HUES48 (cell line): ENCODE measurements at regions not wholly inside any gene's neighbourhood (a gene's known extent, or its start where the extent isn't known, plus 50 kb on each side); places are given as distances from the start of the nearest gene placed in this dataset.
A peak's percentile ranks its signal among the peaks of the same experiment; 100 is the strongest.
"Not testable (repeated sequence)": the region's sequence is repeated elsewhere in the genome, so short reads cannot be mapped to it uniquely, and the experiment has no call there.

Source experiments
- H3K27ac ChIP-seq: one replicate; pipeline ENCODE4 v1.7.0; 2013; ENCODE audit warnings: low read depth, low read length, inconsistent platforms
- H3K27me3 ChIP-seq: 2 replicates; pipeline ENCODE4 v1.6.1; 2013; ENCODE audit warnings: mild to moderate bottlenecking, low read length; ENCODE audit not compliant: control insufficient read depth, insufficient read depth
- H3K36me3 ChIP-seq: 2 replicates; pipeline ENCODE4 v1.6.1; 2013; ENCODE audit warnings: low read length; ENCODE audit not compliant: control insufficient read depth, insufficient read depth
- H3K4me1 ChIP-seq: 2 replicates; pipeline ENCODE4 v1.6.1; 2013; ENCODE audit warnings: mild to moderate bottlenecking, low read length; ENCODE audit not compliant: control insufficient read depth, insufficient read depth
- H3K4me3 ChIP-seq: 2 replicates; pipeline ENCODE4 v1.5.1; 2013; ENCODE audit warnings: mild to moderate bottlenecking, low read depth, low read length
- H3K9ac ChIP-seq: 2 replicates; pipeline ENCODE4 v1.6.1; 2013; ENCODE audit warnings: mild to moderate bottlenecking, low read depth, low read length, moderate library complexity
- H3K9me3 ChIP-seq: 2 replicates; pipeline ENCODE4 v1.6.1; 2013; ENCODE audit warnings: low read length; ENCODE audit not compliant: control insufficient read depth, insufficient read depth

GRCh38 chr4:115229873-115230272 is 116.5 kb upstream of the NDST4 start:
- H3K27me3 ChIP-seq, result no peaks in the 10 kb centered on the region
- H3K4me3 ChIP-seq, result no peak overlapping the region
- H3K27ac ChIP-seq, result no peak overlapping the region
- peaks cover 40% of the 10 kb centered on the region for H3K4me1 ChIP-seq
- H3K9me3 ChIP-seq, result no peaks in the 10 kb centered on the region
- H3K9ac ChIP-seq, result no peak overlapping the region
- no peaks in the 10 kb centered on the region for H3K36me3 ChIP-seq

DNA sequence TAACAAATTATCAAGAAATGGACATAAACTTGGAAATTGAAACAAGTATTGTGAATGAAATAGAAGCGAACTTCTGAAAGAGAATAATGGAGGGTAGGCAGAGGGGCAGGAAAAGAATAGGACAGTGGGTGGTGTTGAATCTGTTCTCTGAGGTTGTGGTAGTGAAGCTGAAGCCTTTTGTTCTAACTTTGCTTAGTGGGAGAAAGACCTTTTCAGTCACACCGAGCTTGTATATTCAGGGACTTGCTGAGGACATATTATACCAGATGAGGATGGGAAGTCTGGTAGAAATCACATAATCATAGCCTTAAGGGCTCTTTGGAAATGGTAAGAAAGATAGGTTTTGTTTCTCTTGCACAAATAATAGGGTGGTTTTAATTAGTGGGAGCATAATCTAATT is 115.4 kb upstream of the NDST4 start:
- H3K4me3 ChIP-seq, result no peak overlapping the region
- H3K27me3 ChIP-seq, result no peaks in the 10 kb centered on the region
- H3K27ac ChIP-seq, result peak overlapping the region; percentile 28
- no peaks in the 10 kb centered on the region for H3K36me3 ChIP-seq
- no peak overlapping the region for H3K9ac ChIP-seq
- peaks cover 34% of the 10 kb centered on the region for H3K4me1 ChIP-seq
- no peaks in the 10 kb centered on the region for H3K9me3 ChIP-seq

GRCh38 chr4:115222061-115222460 is 108.6 kb upstream of the NDST4 start:
- Histone ChIP-seq H3K36me3 (no peaks in the 10 kb centered on the region), H3K27ac (no peak overlapping the region), H3K4me3 (no peak overlapping the region), H3K27me3 (no peaks in the 10 kb centered on the region), H3K4me1 (peaks cover 64% of the 10 kb centered on the region), H3K9me3 (no peaks in the 10 kb centered on the region), H3K9ac (no peak overlapping the region)

DNA sequence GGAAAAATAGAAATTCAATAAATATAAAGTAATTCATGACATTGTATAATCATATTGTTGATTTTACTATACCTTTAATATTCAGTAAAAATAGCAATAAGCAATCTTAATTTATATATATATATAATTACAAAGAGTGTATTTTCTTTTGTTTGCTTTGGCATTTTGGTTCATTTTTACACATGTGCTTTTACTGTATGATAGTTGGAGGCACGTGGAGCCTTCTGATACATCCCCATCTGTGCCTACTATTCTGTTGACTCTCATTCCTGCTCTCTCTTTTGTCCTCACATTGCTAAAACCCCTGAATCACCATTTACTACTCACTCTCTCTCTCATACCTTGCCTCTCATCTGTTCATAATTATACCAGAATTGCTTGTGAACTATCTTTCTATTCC is 106.4 kb upstream of the NDST4 start:
- H3K4me1 ChIP-seq, result peaks cover 65% of the 10 kb centered on the region
- H3K9ac ChIP-seq, result peak overlapping the region; percentile 43; the same call in 1 of the 2 replicates
- peak overlapping the region; percentile 74 for H3K27ac ChIP-seq
- H3K9me3 ChIP-seq, result no peaks in the 10 kb centered on the region
- H3K36me3 ChIP-seq, result no peaks in the 10 kb centered on the region
- H3K27me3 ChIP-seq, result no peaks in the 10 kb centered on the region
- H3K4me3 ChIP-seq, result peak overlapping the region; percentile 24; the same call in 1 of the 2 replicates

GRCh38 chr4:115219315-115219860 is 106.0 kb upstream of the NDST4 start:
- peak overlapping the region; percentile 74 for H3K27ac ChIP-seq
- H3K9me3 ChIP-seq, result no peaks in the 10 kb centered on the region
- H3K9ac ChIP-seq, result no peak overlapping the region; the same call in 1 of the 2 replicates
- no peaks in the 10 kb centered on the region for H3K36me3 ChIP-seq
- no peaks in the 10 kb centered on the region for H3K27me3 ChIP-seq
- H3K4me1 ChIP-seq, result peaks cover 65% of the 10 kb centered on the region
- peak overlapping the region; percentile 24; the same call in 1 of the 2 replicates for H3K4me3 ChIP-seq

DNA sequence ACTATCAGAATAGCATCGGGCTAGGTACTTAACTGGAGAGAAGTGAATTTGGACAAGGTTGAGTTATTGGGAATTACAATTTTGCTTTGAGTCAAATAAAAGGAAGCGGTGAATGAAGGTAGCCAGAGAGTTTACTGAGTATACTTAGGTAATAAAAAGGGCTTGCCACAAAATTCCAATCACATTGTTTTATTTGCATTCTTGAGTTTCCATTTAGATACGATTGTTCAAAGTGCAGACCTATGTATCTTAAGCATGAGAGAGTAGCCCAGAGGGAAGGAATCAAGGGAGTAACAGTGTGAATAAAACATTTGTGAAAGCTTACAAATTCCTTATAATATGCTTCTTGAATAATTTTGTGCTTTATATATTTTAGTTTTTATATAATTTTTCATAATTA is 102.5 kb upstream of the NDST4 start:
- Histone ChIP-seq H3K36me3 (no peaks in the 10 kb centered on the region), H3K9me3 (no peaks in the 10 kb centered on the region), H3K4me3 (no peak overlapping the region), H3K9ac (no peak overlapping the region), H3K27ac (no peak overlapping the region), H3K4me1 (peaks cover 40% of the 10 kb centered on the region), H3K27me3 (no peaks in the 10 kb centered on the region)

DNA sequence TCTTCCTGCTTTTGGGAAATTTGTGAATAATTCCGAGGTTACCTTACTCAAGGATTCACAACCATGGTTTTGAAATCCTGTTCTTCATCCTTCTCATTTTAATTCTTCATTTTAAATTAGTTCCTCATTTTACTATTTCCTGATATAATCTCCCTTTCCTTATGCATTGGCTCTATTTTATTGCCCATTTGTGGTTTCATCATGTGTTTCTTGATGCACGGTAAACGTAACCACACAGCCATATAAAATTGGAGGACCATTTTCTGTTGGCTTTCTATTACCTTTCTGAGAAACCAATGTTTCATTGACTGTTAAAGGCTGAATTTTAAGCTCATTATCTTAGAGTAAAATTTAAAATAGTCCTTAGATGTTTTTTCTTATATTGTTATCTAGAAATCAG is 100.3 kb upstream of the NDST4 start:
- Histone ChIP-seq H3K36me3 (no peaks in the 10 kb centered on the region), H3K9ac (no peak overlapping the region), H3K27me3 (no peaks in the 10 kb centered on the region), H3K9me3 (no peaks in the 10 kb centered on the region), H3K4me3 (no peak overlapping the region), H3K4me1 (peaks cover 18% of the 10 kb centered on the region), H3K27ac (no peak overlapping the region)

GRCh38 chr4:115201042-115201330 is 87.6 kb upstream of the NDST4 start:
- Histone ChIP-seq H3K27ac (no peak overlapping the region), H3K4me3 (no peak overlapping the region), H3K9ac (no peak overlapping the region)

DNA sequence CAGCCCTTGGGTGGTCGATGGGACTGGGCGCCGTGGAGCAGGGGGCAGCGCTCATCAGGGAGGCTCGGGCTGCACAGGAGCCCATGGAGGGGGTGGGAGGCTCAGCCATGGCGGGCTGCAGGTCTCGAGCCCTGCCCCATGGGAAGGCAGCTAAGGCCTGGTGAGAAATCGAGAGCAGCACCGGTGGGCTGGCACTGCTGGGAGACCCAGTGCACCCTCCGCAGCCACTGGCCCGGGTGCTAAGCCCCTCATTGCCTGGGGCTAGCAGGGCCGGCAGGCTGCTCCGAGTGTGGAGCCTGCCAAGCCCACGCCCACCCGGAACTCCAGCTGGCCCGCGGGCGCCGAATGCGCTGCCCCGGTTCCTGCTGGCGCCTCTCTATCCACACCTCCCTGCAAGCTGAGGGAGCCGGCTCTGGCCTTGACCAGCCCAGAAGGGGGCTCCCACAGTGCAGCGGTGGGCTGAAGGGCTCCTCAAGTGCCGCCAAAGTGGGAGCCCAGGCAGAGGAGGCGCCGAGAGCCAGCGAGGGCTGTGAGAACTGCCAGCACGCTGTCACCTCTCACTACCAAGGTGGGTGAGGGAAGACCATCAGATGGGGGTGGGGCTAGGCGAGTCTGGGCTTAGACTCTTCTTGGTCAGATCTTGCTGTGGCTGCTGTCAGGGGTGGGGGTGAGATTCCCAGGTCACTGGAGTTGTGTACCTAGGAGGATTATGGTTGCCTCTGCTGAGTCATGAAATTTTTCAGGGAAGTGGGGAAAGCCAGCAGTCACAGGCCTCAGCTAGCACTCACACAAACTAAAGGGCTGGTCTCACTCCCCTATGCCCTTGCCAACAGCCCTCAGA is 87.0 kb upstream of the NDST4 start:
- not testable (repeated sequence) for H3K27me3 ChIP-seq, H3K27ac ChIP-seq, H3K9me3 ChIP-seq, H3K9ac ChIP-seq, H3K4me1 ChIP-seq, H3K4me3 ChIP-seq, H3K36me3 ChIP-seq

More at GRCh38 chr4:115201042-115201330, 87.6 kb upstream of the NDST4 start:
- Histone ChIP-seq H3K36me3 (no peaks in the 10 kb centered on the region), H3K4me1 (no peaks in the 10 kb centered on the region), H3K27me3 (no peaks in the 10 kb centered on the region), H3K9me3 (no peaks in the 10 kb centered on the region)

GRCh38 chr4:115194612-115195011 is 81.2 kb upstream of the NDST4 start:
- not testable (repeated sequence) for H3K27me3 ChIP-seq, H3K4me3 ChIP-seq, H3K36me3 ChIP-seq, H3K4me1 ChIP-seq, H3K9ac ChIP-seq, H3K27ac ChIP-seq, H3K9me3 ChIP-seq

DNA sequence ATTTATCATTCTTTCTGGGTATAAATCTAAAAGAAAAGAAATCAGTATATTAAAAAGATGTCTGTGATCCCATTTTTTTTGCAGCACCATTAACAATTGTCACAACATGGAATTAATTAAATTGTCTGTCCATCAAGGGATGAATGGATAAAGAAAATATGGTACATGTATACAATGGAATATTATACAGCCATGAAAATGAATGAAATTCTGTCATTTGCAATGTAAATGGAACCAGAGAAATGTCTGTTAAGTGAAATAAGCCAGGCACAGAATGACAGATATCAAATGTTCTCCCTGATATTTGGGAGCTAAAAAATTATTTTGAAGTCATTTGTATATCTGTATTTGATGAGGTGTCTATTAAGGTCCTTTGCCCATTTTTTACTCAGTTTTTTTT is 77.1 kb upstream of the NDST4 start:
- no peak overlapping the region for H3K4me3 ChIP-seq
- no peaks in the 10 kb centered on the region for H3K9me3 ChIP-seq
- H3K9ac ChIP-seq, result no peak overlapping the region
- no peaks in the 10 kb centered on the region for H3K4me1 ChIP-seq
- no peaks in the 10 kb centered on the region for H3K36me3 ChIP-seq
- H3K27ac ChIP-seq, result no peak overlapping the region
- H3K27me3 ChIP-seq, result no peaks in the 10 kb centered on the region
